Suppressor macrophage (primary cell): ENCODE measurements at regions not wholly inside any gene's neighbourhood (a gene's known extent, or its start where the extent isn't known, plus 50 kb on each side); places are given as distances from the start of the nearest gene placed in this dataset.
"Not testable (repeated sequence)": the region's sequence is repeated elsewhere in the genome, so short reads cannot be mapped to it uniquely, and the experiment has no call there.

ENCODE experiments used
- DNase-seq, 4 experiments: peaks; one replicate each; pipeline ENCODE4 v3.0.0-alpha.2; 2020 to 2022

GRCh38 chr13:18238586-18238985, 943.0 kb downstream of the TUBA3C start:
- not testable (repeated sequence) for DNase-seq

GRCh38 chr13:18236528-18236815, 945.2 kb downstream of the TUBA3C start:
- DNase-seq = no peak

GRCh38 chr13:18235756-18236527, 945.7 kb downstream of the TUBA3C start:
- no peak for DNase-seq

- DNase-seq = no peak
These were observed 946.5 kb downstream of the TUBA3C start for GRCh38 chr13:18235172-18235571.

GRCh38 chr13:18234451-18234850, 947.2 kb downstream of the TUBA3C start:
- DNase-seq = not testable (repeated sequence)

- DNase-seq = no peak
These were observed 947.8 kb downstream of the TUBA3C start for GRCh38 chr13:18233783-18234299.

- no peak for DNase-seq
These were observed 948.4 kb downstream of the TUBA3C start for GRCh38 chr13:18232994-18233782.

GRCh38 chr13:18232298-18232993, 949.2 kb downstream of the TUBA3C start:
- DNase-seq = no peak

GRCh38 chr13:18224411-18224810, 957.2 kb downstream of the TUBA3C start:
- not testable (repeated sequence) for DNase-seq

- not testable (repeated sequence) for DNase-seq
These were observed 966.9 kb downstream of the TUBA3C start for GRCh38 chr13:18214689-18215088.

GRCh38 chr13:18213511-18213910, 968.1 kb downstream of the TUBA3C start:
- DNase-seq = not testable (repeated sequence)

- DNase-seq = peak in 2 of 4 experiments; percentile 8 to 35
These were observed 968.8 kb downstream of the TUBA3C start for GRCh38 chr13:18212873-18213272.

- DNase-seq = peak in 3 of 4 experiments; percentile 0 to 64 (median 8)
These were observed 969.7 kb downstream of the TUBA3C start for GRCh38 chr13:18211752-18212560.

GRCh38 chr13:18204614-18205178, 976.9 kb downstream of the TUBA3C start:
- DNase-seq = not testable (repeated sequence)

GRCh38 chr13:18195365-18195678, 986.3 kb downstream of the TUBA3C start:
- not testable (repeated sequence) for DNase-seq

GRCh38 chr13:18194631-18195364, 986.8 kb downstream of the TUBA3C start:
- DNase-seq = not testable (repeated sequence)

- not testable (repeated sequence) for DNase-seq
These were observed 987.5 kb downstream of the TUBA3C start for GRCh38 chr13:18194104-18194503.
